ENCODE measurements at regions not wholly inside any gene's neighbourhood (a gene's known extent, or its start where the extent isn't known, plus 50 kb on each side); places are given as distances from the start of the nearest gene placed in this dataset.

DNA sequence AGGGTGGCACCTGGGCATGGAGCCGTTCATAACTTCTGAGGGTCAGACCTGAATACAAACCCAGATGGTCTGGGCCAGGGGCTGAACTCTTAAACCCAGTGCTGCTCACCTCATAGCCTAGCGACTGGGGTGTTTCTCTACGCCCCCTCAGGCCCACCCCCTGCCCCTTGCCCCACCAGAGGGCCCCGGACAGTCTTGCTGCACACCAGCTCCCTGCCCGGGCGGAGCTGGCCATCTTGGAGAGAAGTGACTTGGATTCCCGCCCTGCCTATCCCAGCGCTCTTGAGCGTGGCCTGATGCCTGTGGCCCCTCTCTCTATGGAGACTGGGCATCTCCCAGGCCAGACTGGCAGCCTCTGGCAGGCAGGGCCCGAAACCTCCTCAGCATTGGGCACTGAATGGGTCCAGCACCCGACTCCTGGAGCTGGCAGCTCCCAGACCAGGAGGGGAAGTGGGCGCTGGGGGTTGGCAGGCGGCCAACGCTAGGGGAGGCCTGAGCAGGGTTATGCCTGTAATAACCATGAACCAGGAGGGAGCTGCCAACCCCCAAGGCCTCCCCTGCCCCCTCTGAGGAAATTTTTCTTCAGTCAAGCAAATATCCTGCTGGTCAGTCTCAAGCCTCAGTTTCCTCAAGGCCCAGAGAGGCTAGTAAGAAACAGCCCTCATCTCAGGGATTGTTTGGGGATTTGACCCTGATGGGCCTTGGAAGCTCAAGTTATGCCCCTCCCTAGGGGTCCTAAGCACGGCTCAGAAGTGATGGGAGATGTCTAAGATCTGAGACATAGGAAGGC lies 169.5 kb downstream of the VEGFA start:
- TF ChIP-seq EZH2 (IDR thresholded peaks at IDR 0.05; ENCODE audit: borderline replicate concordance, low read depth, low read length, severe bottlenecking) (no peak), POLR2A (IDR thresholded peaks at IDR 0.05; ENCODE audit: low read depth, low read length) (no peak)
- TF ChIP-seq, protein P1, sequence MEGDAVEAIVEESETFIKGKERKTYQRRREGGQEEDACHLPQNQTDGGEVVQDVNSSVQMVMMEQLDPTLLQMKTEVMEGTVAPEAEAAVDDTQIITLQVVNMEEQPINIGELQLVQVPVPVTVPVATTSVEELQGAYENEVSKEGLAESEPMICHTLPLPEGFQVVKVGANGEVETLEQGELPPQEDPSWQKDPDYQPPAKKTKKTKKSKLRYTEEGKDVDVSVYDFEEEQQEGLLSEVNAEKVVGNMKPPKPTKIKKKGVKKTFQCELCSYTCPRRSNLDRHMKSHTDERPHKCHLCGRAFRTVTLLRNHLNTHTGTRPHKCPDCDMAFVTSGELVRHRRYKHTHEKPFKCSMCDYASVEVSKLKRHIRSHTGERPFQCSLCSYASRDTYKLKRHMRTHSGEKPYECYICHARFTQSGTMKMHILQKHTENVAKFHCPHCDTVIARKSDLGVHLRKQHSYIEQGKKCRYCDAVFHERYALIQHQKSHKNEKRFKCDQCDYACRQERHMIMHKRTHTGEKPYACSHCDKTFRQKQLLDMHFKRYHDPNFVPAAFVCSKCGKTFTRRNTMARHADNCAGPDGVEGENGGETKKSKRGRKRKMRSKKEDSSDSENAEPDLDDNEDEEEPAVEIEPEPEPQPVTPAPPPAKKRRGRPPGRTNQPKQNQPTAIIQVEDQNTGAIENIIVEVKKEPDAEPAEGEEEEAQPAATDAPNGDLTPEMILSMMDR (IDR thresholded peaks at IDR 0.05; ENCODE audit: extremely low read depth in 1 of 2, insufficient read depth in 1 of 2, low read depth in 1 of 2, low read length in 2 of 2), result no peak

Measured in endothelial cell of umbilical vein (primary cell).